GM23338 (cell line): ENCODE measurements at regions not wholly inside any gene's neighbourhood (a gene's known extent, or its start where the extent isn't known, plus 50 kb on each side); places are given as distances from the start of the nearest gene placed in this dataset.

ENCODE experiments used
- ATAC-seq: fragments of 200-7000 bp; cut with Tn5 transposase; 3 replicates; pipeline ENCODE4 v1.9.1; 2020
- DNase-seq: peaks from one replicate; pipeline ENCODE4 v3.0.0-alpha.2; 2015; ENCODE audit warnings: low spot score
- H2AFZ ChIP-seq: fragments of 200-600 bp; sonication (generic); 2 replicates; pipeline ENCODE4 v1.8.0; 2016; ENCODE audit warnings: antibody characterized with exemption, mild to moderate bottlenecking, moderate library complexity
- H3F3A ChIP-seq: fragments of 200-600 bp; sonication (generic); replicated peaks from 2 replicates; pipeline ENCODE4 v1.8.0; 2017; ENCODE audit warnings: antibody characterized with exemption, mixed run types, low read depth
- H3K27ac ChIP-seq: fragments of 200-600 bp; sonication (generic); 2 replicates; pipeline ENCODE4 v1.6.1; 2016; ENCODE audit warnings: low read depth
- H3K27me3 ChIP-seq: fragments of 200-600 bp; sonication (generic); 2 replicates; pipeline ENCODE4 v1.8.0; 2016; ENCODE audit warnings: mild to moderate bottlenecking, mixed run types, moderate library complexity; ENCODE audit not compliant: insufficient read depth
- H3K36me3 ChIP-seq: fragments of 200-600 bp; sonication (generic); 2 replicates; pipeline ENCODE4 v1.8.0; 2016; ENCODE audit warnings: mild to moderate bottlenecking; ENCODE audit not compliant: insufficient read depth
- H3K4me1 ChIP-seq: fragments of 200-600 bp; sonication (generic); 2 replicates; pipeline ENCODE4 v1.8.0; 2016; ENCODE audit warnings: mild to moderate bottlenecking, moderate library complexity; ENCODE audit not compliant: insufficient read depth
- H3K4me2 ChIP-seq: fragments of 200-600 bp; sonication (generic); 2 replicates; pipeline ENCODE4 v1.7.1; 2017; ENCODE audit warnings: mixed run types
- H3K4me3 ChIP-seq: fragments of 200-600 bp; sonication (generic); 2 replicates; pipeline ENCODE4 v1.6.1; 2016; ENCODE audit warnings: mixed run types
- H3K79me2 ChIP-seq: fragments of 200-600 bp; sonication (generic); replicated peaks from 2 replicates; pipeline ENCODE4 v1.8.0; 2017; ENCODE audit warnings: mild to moderate bottlenecking; ENCODE audit not compliant: insufficient read depth
- H3K9me2 ChIP-seq: fragments of 200-600 bp; sonication (generic); 2 replicates; pipeline ENCODE4 v1.8.0; 2017; ENCODE audit not compliant: insufficient read depth
- H4K20me1 ChIP-seq: fragments of 200-600 bp; sonication (generic); replicated peaks from 2 replicates; pipeline ENCODE4 v1.8.0; 2017; ENCODE audit warnings: mild to moderate bottlenecking; ENCODE audit not compliant: insufficient read depth
- H3K27ac Mint-ChIP-seq: 2 replicates; pipeline ENCODE4 v1.8.0; 2020; ENCODE audit warnings: inconsistent platforms, mild to moderate bottlenecking, moderate library complexity, mixed read lengths
- H3K27me3 Mint-ChIP-seq: 3 replicates; pipeline ENCODE4 v1.8.0; 2022; ENCODE audit warnings: low read depth, mild to moderate bottlenecking, moderate library complexity, mixed read lengths, inconsistent platforms; ENCODE audit not compliant: insufficient read depth, poor library complexity
- H3K36me3 Mint-ChIP-seq: 3 replicates; pipeline ENCODE4 v1.8.0; 2021; ENCODE audit warnings: low read depth, mild to moderate bottlenecking, inconsistent platforms, moderate library complexity, mixed read lengths
- H3K4me1 Mint-ChIP-seq: 3 replicates; pipeline ENCODE4 v1.8.0; 2020; ENCODE audit warnings: mild to moderate bottlenecking, inconsistent platforms, mixed read lengths
- H3K4me3 Mint-ChIP-seq: 3 replicates; pipeline ENCODE4 v1.8.0; 2021; ENCODE audit warnings: moderate library complexity, mild to moderate bottlenecking, inconsistent platforms, mixed read lengths
- H3K9me3 Mint-ChIP-seq: 3 replicates; pipeline ENCODE4 v1.8.0; 2020; ENCODE audit warnings: moderate library complexity, mild to moderate bottlenecking, inconsistent platforms, mixed read lengths
- CREB1 ChIP-seq: fragments of 250-450 bp; sonication (Bioruptor Pico); IDR thresholded peaks from 2 replicates; pipeline ENCODE4 v1.5.0; 2020; ENCODE audit warnings: low read depth, mild to moderate bottlenecking, moderate library complexity
- CTCF ChIP-seq, 2 experiments: fragments of 200-600 bp in 1 of 2; sonication (generic) in 1 of 2; conservative IDR thresholded peaks; 2 replicates each; pipeline versions ENCODE4 v1.5.1 to v1.6.1; 2016 to 2017; ENCODE audit warnings: antibody characterized with exemption in 2 of 2, low read depth in 2 of 2, mild to moderate bottlenecking in 2 of 2, moderate library complexity in 1 of 2
- EZH2 ChIP-seq: fragments of 200-600 bp; sonication (generic); IDR thresholded peaks from one replicate; pipeline ENCODE4 v1.8.0; 2017; ENCODE audit warnings: antibody characterized with exemption, mild to moderate bottlenecking, low read depth; ENCODE audit not compliant: unreplicated experiment
- EZH2phosphoT487 ChIP-seq: fragments of 200-600 bp; sonication (generic); IDR thresholded peaks from one replicate; pipeline ENCODE4 v1.8.1; 2018; ENCODE audit warnings: antibody characterized with exemption; ENCODE audit not compliant: unreplicated experiment
- JUNB ChIP-seq: IDR thresholded peaks from one replicate; pipeline ENCODE4 v1.6.1; 2016; ENCODE audit warnings: antibody characterized with exemption; ENCODE audit not compliant: unreplicated experiment
- NANOG ChIP-seq: IDR thresholded peaks from 2 replicates; pipeline ENCODE4 v1.6.1; 2016; ENCODE audit warnings: antibody characterized with exemption, borderline replicate concordance
- POLR2AphosphoS5 ChIP-seq: IDR thresholded peaks from 2 replicates; pipeline ENCODE4 v1.6.1; 2016; ENCODE audit warnings: antibody characterized with exemption, low read depth
- REST ChIP-seq: IDR thresholded peaks from one replicate; pipeline ENCODE4 v1.6.1; 2018; ENCODE audit warnings: antibody characterized with exemption; ENCODE audit not compliant: unreplicated experiment
- STAT1 ChIP-seq: IDR thresholded peaks from one replicate; pipeline ENCODE4 v1.6.1; 2016; ENCODE audit warnings: antibody characterized with exemption; ENCODE audit not compliant: unreplicated experiment
- ZNF114 ChIP-seq: fragments of 250-450 bp; sonication (Bioruptor Pico); IDR thresholded peaks from 2 replicates; pipeline ENCODE4 v1.5.0; 2020; ENCODE audit warnings: mild to moderate bottlenecking, moderate library complexity
- ZNF331 ChIP-seq: fragments of 250-450 bp; sonication (Bioruptor Pico); IDR thresholded peaks from 2 replicates; pipeline ENCODE4 v1.5.0; 2020; ENCODE audit warnings: low read depth, mild to moderate bottlenecking, moderate library complexity
- ZNF462 ChIP-seq: fragments of 250-450 bp; sonication (Bioruptor Pico); IDR thresholded peaks from 2 replicates; pipeline ENCODE4 v1.5.0; 2020; ENCODE audit warnings: mild to moderate bottlenecking, moderate library complexity
- TF ChIP-seq, protein P1 (sequence below): IDR thresholded peaks from 2 replicates; pipeline ENCODE4 v1.6.1; 2016; ENCODE audit warnings: antibody characterized with exemption

- Mint-ChIP-seq H3K4me1 (peaks cover 24% of the 10 kb centered on the region), H3K27me3 (peaks cover 2% of the 10 kb centered on the region), H3K9me3 (peaks cover 48% of the 10 kb centered on the region), H3K4me3 (peak overlapping the region; percentile 51), H3K36me3 (peaks cover 5% of the 10 kb centered on the region; the same call in 2 of the 3 replicates), H3K27ac (peak overlapping the region; percentile 90)
- Histone ChIP-seq H3K27ac (peak overlapping the region; percentile 96), H3F3A (no peaks in the 10 kb centered on the region), H2AFZ (no peak overlapping the region), H4K20me1 (no peaks in the 10 kb centered on the region), H3K79me2 (no peaks in the 10 kb centered on the region), H3K36me3 (no peaks in the 10 kb centered on the region), H3K4me1 (peaks cover 29% of the 10 kb centered on the region), H3K27me3 (no peaks in the 10 kb centered on the region), H3K4me3 (peak overlapping the region; percentile 34), H3K4me2 (peak overlapping the region; percentile 61), H3K9me2 (peaks cover 6% of the 10 kb centered on the region; the same call in 1 of the 2 replicates)
- ATAC-seq, result no peak
- peak; percentile 2 for DNase-seq
- TF ChIP-seq NANOG (no peak), ZNF331 (no peak), CREB1 (CRISPR knock-in tag) (no peak), EZH2 (no peak), REST (no peak), ZNF462 (no peak), CTCF (conservative IDR thresholded peaks at IDR 0.05; ENCODE audit: low read depth in 2 of 2) (no peak), POLR2AphosphoS5 (no peak), ZNF114 (CRISPR knock-in tag) (no peak), JUNB (no peak), STAT1 (no peak), EZH2phosphoT487 (no peak)
- TF ChIP-seq, protein P1, sequence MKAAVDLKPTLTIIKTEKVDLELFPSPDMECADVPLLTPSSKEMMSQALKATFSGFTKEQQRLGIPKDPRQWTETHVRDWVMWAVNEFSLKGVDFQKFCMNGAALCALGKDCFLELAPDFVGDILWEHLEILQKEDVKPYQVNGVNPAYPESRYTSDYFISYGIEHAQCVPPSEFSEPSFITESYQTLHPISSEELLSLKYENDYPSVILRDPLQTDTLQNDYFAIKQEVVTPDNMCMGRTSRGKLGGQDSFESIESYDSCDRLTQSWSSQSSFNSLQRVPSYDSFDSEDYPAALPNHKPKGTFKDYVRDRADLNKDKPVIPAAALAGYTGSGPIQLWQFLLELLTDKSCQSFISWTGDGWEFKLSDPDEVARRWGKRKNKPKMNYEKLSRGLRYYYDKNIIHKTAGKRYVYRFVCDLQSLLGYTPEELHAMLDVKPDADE, result no peak
These were observed 225.1 kb downstream of the CMPK2 start for GRCh38 chr2:6640621-6641015.
